Erythroblast (primary cell): ENCODE measurements at regions not wholly inside any gene's neighbourhood (a gene's known extent, or its start where the extent isn't known, plus 50 kb on each side); places are given as distances from the start of the nearest gene placed in this dataset.

ENCODE experiments used
- GATA1 ChIP-seq: IDR thresholded peaks from 2 replicates; pipeline ENCODE4 v1.6.1; 2011; ENCODE audit warnings: low read depth, mild to moderate bottlenecking, control low read depth, low read length, moderate library complexity
- POLR2A ChIP-seq: IDR thresholded peaks from 2 replicates; pipeline ENCODE4 v1.6.1; 2011; ENCODE audit warnings: mild to moderate bottlenecking, low read length

DNA sequence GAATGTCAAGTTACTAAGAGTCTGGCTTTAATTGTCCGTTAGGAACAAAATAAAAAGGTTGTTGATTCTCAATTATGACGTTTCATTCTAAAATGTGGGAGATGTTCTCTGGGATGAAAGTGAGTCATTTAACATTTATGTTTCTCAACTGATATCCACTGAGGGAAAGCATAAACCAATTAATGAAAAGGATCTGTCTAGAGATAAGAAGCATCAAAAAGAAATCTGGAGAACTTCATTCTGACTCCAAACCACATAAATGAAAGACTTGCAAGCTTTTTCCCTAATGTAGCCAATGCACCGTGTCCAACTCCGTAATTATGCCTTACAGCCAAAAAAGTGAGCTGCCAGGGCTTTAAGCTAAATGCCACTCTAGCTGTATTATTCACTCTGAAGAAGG is 654.2 kb downstream of the TLE1 start:
- TF ChIP-seq POLR2A: no peak
- TF ChIP-seq GATA1: no peak
